BLaER1 treated with 17β-estradiol and CSF1 and Interleukin-3, amounts not matched to agents 10 nM and 100 nM (cell line): ENCODE measurements at regions not wholly inside any gene's neighbourhood (a gene's known extent, or its start where the extent isn't known, plus 50 kb on each side); places are given as distances from the start of the nearest gene placed in this dataset.

ENCODE experiments used
- H3K27ac ChIP-seq, 11 experiments: shearing (Covaris generic); formaldehyde crosslinking; 2 replicates each; pipeline ENCODE4 v1.8.1; 2022
- H3K27me3 ChIP-seq, 11 experiments: shearing (Covaris generic); formaldehyde crosslinking; 2 replicates each; pipeline ENCODE4 v1.8.1; 2022
- H3K36me3 ChIP-seq, 11 experiments: shearing (Covaris generic); formaldehyde crosslinking; 2 replicates each; pipeline ENCODE4 v1.8.1; 2022
- H3K4me1 ChIP-seq, 10 experiments: shearing (Covaris generic); formaldehyde crosslinking; 2 replicates each; pipeline ENCODE4 v1.8.1; 2022
- H3K4me2 ChIP-seq, 11 experiments: shearing (Covaris generic); formaldehyde crosslinking; 2 replicates each; pipeline ENCODE4 v1.8.1; 2022
- H3K4me3 ChIP-seq, 10 experiments: shearing (Covaris generic); formaldehyde crosslinking; 2 replicates each; pipeline ENCODE4 v1.8.1; 2022
- H3K9ac ChIP-seq, 11 experiments: shearing (Covaris generic); formaldehyde crosslinking; 2 replicates each; pipeline ENCODE4 v1.8.1; 2022
- H3K9me3 ChIP-seq, 11 experiments: shearing (Covaris generic); formaldehyde crosslinking; replicated peaks in 1 of 11; 2 replicates each; pipeline ENCODE4 v1.8.1; 2022
- H4K20me1 ChIP-seq, 11 experiments: shearing (Covaris generic); formaldehyde crosslinking; 2 replicates each; pipeline ENCODE4 v1.8.1; 2022
- Cebpa-rat ChIP-seq, 11 experiments: shearing (Covaris generic); IDR thresholded peaks; 2 replicates each; pipeline ENCODE4 v1.8.1; 2022

GRCh38 chr1:193320270-193320669 lies 133.9 kb upstream of the B3GALT2 start:
- Histone ChIP-seq H3K27me3 (no peaks in the 10 kb centered on the region), H3K27ac (no peak overlapping the region), H3K4me1 (no peaks in the 10 kb centered on the region), H3K9me3 (peaks cover 11 to 25% (median 15%) of the 10 kb centered on the region in 11 experiments; a peak in 20 of 22 replicates), H3K4me2 (no peak overlapping the region), H3K36me3 (no peaks in the 10 kb centered on the region), H4K20me1 (no peaks in the 10 kb centered on the region), H3K4me3 (no peak overlapping the region), H3K9ac (no peak overlapping the region)
- no peak for TF ChIP-seq Cebpa-rat (IDR thresholded peaks at IDR 0.05)

- Histone ChIP-seq H3K36me3 (no peaks in the 10 kb centered on the region), H3K27me3 (no peaks in the 10 kb centered on the region), H3K4me3 (no peak overlapping the region), H3K4me2 (no peak overlapping the region), H3K9ac (no peak overlapping the region), H3K27ac (no peak overlapping the region), H3K9me3 (peaks cover 11 to 18% (median 15%) of the 10 kb centered on the region in 11 experiments; a peak in 20 of 22 replicates), H3K4me1 (no peaks in the 10 kb centered on the region), H4K20me1 (no peaks in the 10 kb centered on the region)
- TF ChIP-seq Cebpa-rat (IDR thresholded peaks at IDR 0.05): no peak
These were observed 131.9 kb upstream of the B3GALT2 start for GRCh38 chr1:193318347-193318746.

GRCh38 chr1:193313354-193314140 lies 127.1 kb upstream of the B3GALT2 start:
- TF ChIP-seq Cebpa-rat (IDR thresholded peaks at IDR 0.05): no peak
- peaks cover 3 to 8% (median 7%) of the 10 kb centered on the region in 11 experiments; a peak in 19 of 22 replicates for H3K9me3 ChIP-seq
- no peak overlapping the region for H3K9ac ChIP-seq
- H4K20me1 ChIP-seq: no peaks in the 10 kb centered on the region
- H3K27me3 ChIP-seq: no peaks in the 10 kb centered on the region
- H3K4me2 ChIP-seq: no peak overlapping the region
- no peak overlapping the region for H3K27ac ChIP-seq
- no peak overlapping the region for H3K4me3 ChIP-seq
- no peaks in the 10 kb centered on the region for H3K4me1 ChIP-seq
- H3K36me3 ChIP-seq: no peaks in the 10 kb centered on the region

- H3K9me3 ChIP-seq: no peaks in the 10 kb centered on the region
- no peaks in the 10 kb centered on the region for H4K20me1 ChIP-seq
- no peak for TF ChIP-seq Cebpa-rat (IDR thresholded peaks at IDR 0.05)
- no peaks in the 10 kb centered on the region for H3K27me3 ChIP-seq
- H3K4me3 ChIP-seq: no peak overlapping the region
- no peaks in the 10 kb centered on the region for H3K36me3 ChIP-seq
- H3K27ac ChIP-seq: no peak overlapping the region
- H3K4me2 ChIP-seq: no peak overlapping the region
- H3K4me1 ChIP-seq: no peaks in the 10 kb centered on the region
- no peak overlapping the region for H3K9ac ChIP-seq
These were observed 126.0 kb upstream of the B3GALT2 start for GRCh38 chr1:193312432-193312831.

GRCh38 chr1:193311226-193311948 lies 125.0 kb upstream of the B3GALT2 start:
- TF ChIP-seq Cebpa-rat (IDR thresholded peaks at IDR 0.05): no peak
- Histone ChIP-seq H3K27me3 (no peaks in the 10 kb centered on the region), H3K9me3 (no peaks in the 10 kb centered on the region), H3K9ac (no peak overlapping the region), H3K4me3 (no peak overlapping the region), H3K4me1 (no peaks in the 10 kb centered on the region), H3K27ac (no peak overlapping the region), H3K36me3 (no peaks in the 10 kb centered on the region), H3K4me2 (no peak overlapping the region), H4K20me1 (no peaks in the 10 kb centered on the region)

GRCh38 chr1:193310564-193310963 lies 124.2 kb upstream of the B3GALT2 start:
- no peak overlapping the region for H3K4me3 ChIP-seq
- H3K27ac ChIP-seq: no peak overlapping the region
- H4K20me1 ChIP-seq: no peaks in the 10 kb centered on the region
- no peak for TF ChIP-seq Cebpa-rat (IDR thresholded peaks at IDR 0.05)
- H3K9ac ChIP-seq: no peak overlapping the region
- no peak overlapping the region for H3K4me2 ChIP-seq
- H3K4me1 ChIP-seq: no peaks in the 10 kb centered on the region
- H3K9me3 ChIP-seq: no peaks in the 10 kb centered on the region
- no peaks in the 10 kb centered on the region for H3K27me3 ChIP-seq
- H3K36me3 ChIP-seq: no peaks in the 10 kb centered on the region

GRCh38 chr1:193309936-193310475 lies 123.6 kb upstream of the B3GALT2 start:
- no peak for TF ChIP-seq Cebpa-rat (IDR thresholded peaks at IDR 0.05)
- H3K36me3 ChIP-seq: no peaks in the 10 kb centered on the region
- no peak overlapping the region for H3K4me3 ChIP-seq
- no peaks in the 10 kb centered on the region for H3K27me3 ChIP-seq
- no peaks in the 10 kb centered on the region for H3K9me3 ChIP-seq
- H4K20me1 ChIP-seq: no peaks in the 10 kb centered on the region
- H3K27ac ChIP-seq: no peak overlapping the region
- no peak overlapping the region for H3K4me2 ChIP-seq
- H3K9ac ChIP-seq: no peak overlapping the region
- H3K4me1 ChIP-seq: no peaks in the 10 kb centered on the region

GRCh38 chr1:193308438-193308837 lies 122.0 kb upstream of the B3GALT2 start:
- no peaks in the 10 kb centered on the region for H3K4me1 ChIP-seq
- no peak overlapping the region for H3K4me3 ChIP-seq
- no peak overlapping the region for H3K4me2 ChIP-seq
- H4K20me1 ChIP-seq: no peaks in the 10 kb centered on the region
- no peak overlapping the region for H3K9ac ChIP-seq
- no peaks in the 10 kb centered on the region for H3K9me3 ChIP-seq
- TF ChIP-seq Cebpa-rat (IDR thresholded peaks at IDR 0.05): no peak
- H3K36me3 ChIP-seq: no peaks in the 10 kb centered on the region
- H3K27ac ChIP-seq: no peak overlapping the region
- H3K27me3 ChIP-seq: no peaks in the 10 kb centered on the region

GRCh38 chr1:193306430-193306829 lies 120.0 kb upstream of the B3GALT2 start:
- no peak overlapping the region for H3K27ac ChIP-seq

More at GRCh38 chr1:193306430-193306829, 120.0 kb upstream of the B3GALT2 start:
- H3K9ac ChIP-seq: no peak overlapping the region
- no peak for TF ChIP-seq Cebpa-rat (IDR thresholded peaks at IDR 0.05)
- H3K9me3 ChIP-seq: no peaks in the 10 kb centered on the region
- no peaks in the 10 kb centered on the region for H3K27me3 ChIP-seq
- H3K36me3 ChIP-seq: no peaks in the 10 kb centered on the region
- no peak overlapping the region for H3K4me2 ChIP-seq
- no peaks in the 10 kb centered on the region for H4K20me1 ChIP-seq
- H3K4me3 ChIP-seq: no peak overlapping the region
- no peaks in the 10 kb centered on the region for H3K4me1 ChIP-seq
